Chondrocyte (in vitro differentiated cells): ENCODE measurements at regions not wholly inside any gene's neighbourhood (a gene's known extent, or its start where the extent isn't known, plus 50 kb on each side); places are given as distances from the start of the nearest gene placed in this dataset.
"Not testable (repeated sequence)": the region's sequence is repeated elsewhere in the genome, so short reads cannot be mapped to it uniquely, and the experiment has no call there.

ENCODE experiments used
- DNase-seq: peaks from one replicate; pipeline ENCODE4 v3.0.0; 2021; ENCODE audit warnings: mixed read lengths, low spot score
- H3K27ac Mint-ChIP-seq: one replicate; pipeline ENCODE4 v1.8.0; 2021; ENCODE audit warnings: mild to moderate bottlenecking, moderate library complexity, mixed read lengths; ENCODE audit not compliant: unreplicated experiment
- H3K27me3 Mint-ChIP-seq: 2 replicates; pipeline ENCODE4 v1.8.0; 2021; ENCODE audit warnings: low read depth, mixed read lengths
- H3K36me3 Mint-ChIP-seq: 2 replicates; pipeline ENCODE4 v1.8.0; 2021; ENCODE audit warnings: low read depth, mixed read lengths
- H3K4me1 Mint-ChIP-seq: 2 replicates; pipeline ENCODE4 v1.8.0; 2021; ENCODE audit warnings: low read depth, mild to moderate bottlenecking, mixed read lengths
- H3K4me3 Mint-ChIP-seq: one replicate; pipeline ENCODE4 v1.8.0; 2021; ENCODE audit warnings: mild to moderate bottlenecking, moderate library complexity, mixed read lengths; ENCODE audit not compliant: unreplicated experiment
- H3K9me3 Mint-ChIP-seq: 2 replicates; pipeline ENCODE4 v1.8.0; 2021; ENCODE audit warnings: low read depth, mixed read lengths
- CTCF ChIP-seq: fragments of 200-600 bp; sonication (generic); IDR thresholded peaks from 2 replicates; pipeline ENCODE4 v1.5.0; 2021; ENCODE audit warnings: antibody characterized with exemption, mild to moderate bottlenecking, moderate library complexity

- Mint-ChIP-seq H3K4me1 (peaks cover 27% of the 10 kb centered on the region), H3K27ac (no peak overlapping the region)
Measured at GRCh38 chr13:50390503-50391248, 375.4 kb downstream of the KCNRG start.

GRCh38 chr13:50392977-50393376, 377.7 kb downstream of the KCNRG start:
- Mint-ChIP-seq H3K9me3 (no peaks in the 10 kb centered on the region), H3K4me3 (no peak overlapping the region), H3K36me3 (no peaks in the 10 kb centered on the region), H3K4me1 (peaks cover 11% of the 10 kb centered on the region), H3K27ac (no peak overlapping the region), H3K27me3 (no peaks in the 10 kb centered on the region)
- no peak for DNase-seq
- TF ChIP-seq CTCF: no peak

More at GRCh38 chr13:50390503-50391248, 375.4 kb downstream of the KCNRG start:
- TF ChIP-seq CTCF: no peak
- H3K36me3 Mint-ChIP-seq: no peaks in the 10 kb centered on the region
- H3K27me3 Mint-ChIP-seq: no peaks in the 10 kb centered on the region
- no peak overlapping the region for H3K4me3 Mint-ChIP-seq
- DNase-seq: no peak
- H3K9me3 Mint-ChIP-seq: no peaks in the 10 kb centered on the region

GRCh38 chr13:50393628-50394027, 378.4 kb downstream of the KCNRG start:
- Mint-ChIP-seq H3K4me1 (peaks cover 11% of the 10 kb centered on the region), H3K9me3 (no peaks in the 10 kb centered on the region), H3K36me3 (no peaks in the 10 kb centered on the region), H3K27ac (no peak overlapping the region), H3K27me3 (no peaks in the 10 kb centered on the region), H3K4me3 (no peak overlapping the region)
- no peak for TF ChIP-seq CTCF
- DNase-seq: no peak

- H3K27ac Mint-ChIP-seq: no peak overlapping the region
- DNase-seq: no peak
- H3K4me1 Mint-ChIP-seq: peaks cover 19% of the 10 kb centered on the region
- no peaks in the 10 kb centered on the region for H3K36me3 Mint-ChIP-seq
- H3K9me3 Mint-ChIP-seq: no peaks in the 10 kb centered on the region
- H3K4me3 Mint-ChIP-seq: no peak overlapping the region
- no peaks in the 10 kb centered on the region for H3K27me3 Mint-ChIP-seq
- TF ChIP-seq CTCF: no peak
Measured at GRCh38 chr13:50396001-50396400, 380.8 kb downstream of the KCNRG start.

- not testable (repeated sequence) for H3K27me3 Mint-ChIP-seq, H3K36me3 Mint-ChIP-seq, H3K9me3 Mint-ChIP-seq, H3K4me3 Mint-ChIP-seq, H3K27ac Mint-ChIP-seq, DNase-seq
- peaks cover 23% of the 10 kb centered on the region for H3K4me1 Mint-ChIP-seq
Measured at GRCh38 chr13:50396618-50397017, 381.4 kb downstream of the KCNRG start.
